Suprapubic skin (tissue), 3 donors: ENCODE measurements at regions not wholly inside any gene's neighbourhood (a gene's known extent, or its start where the extent isn't known, plus 50 kb on each side); places are given as distances from the start of the nearest gene placed in this dataset.

Experiments
- CTCF ChIP-seq, 2 donors: fragments of 200-600 bp in 1 of 2; fragments of 450-650 bp in 1 of 2; sonication (generic) in 1 of 2; IDR thresholded peaks; one replicate each; pipeline ENCODE4 v1.5.1; 2016 to 2019; ENCODE audit warnings: antibody characterized with exemption in 2 of 2, mild to moderate bottlenecking in 1 of 2, moderate library complexity in 1 of 2
- POLR2AphosphoS5 ChIP-seq, 3 donors: sonication (generic); formaldehyde crosslinking; IDR thresholded peaks; one replicate each; pipeline ENCODE4 v1.6.1; 2017; ENCODE audit warnings: antibody characterized with exemption in 3 of 3

DNA sequence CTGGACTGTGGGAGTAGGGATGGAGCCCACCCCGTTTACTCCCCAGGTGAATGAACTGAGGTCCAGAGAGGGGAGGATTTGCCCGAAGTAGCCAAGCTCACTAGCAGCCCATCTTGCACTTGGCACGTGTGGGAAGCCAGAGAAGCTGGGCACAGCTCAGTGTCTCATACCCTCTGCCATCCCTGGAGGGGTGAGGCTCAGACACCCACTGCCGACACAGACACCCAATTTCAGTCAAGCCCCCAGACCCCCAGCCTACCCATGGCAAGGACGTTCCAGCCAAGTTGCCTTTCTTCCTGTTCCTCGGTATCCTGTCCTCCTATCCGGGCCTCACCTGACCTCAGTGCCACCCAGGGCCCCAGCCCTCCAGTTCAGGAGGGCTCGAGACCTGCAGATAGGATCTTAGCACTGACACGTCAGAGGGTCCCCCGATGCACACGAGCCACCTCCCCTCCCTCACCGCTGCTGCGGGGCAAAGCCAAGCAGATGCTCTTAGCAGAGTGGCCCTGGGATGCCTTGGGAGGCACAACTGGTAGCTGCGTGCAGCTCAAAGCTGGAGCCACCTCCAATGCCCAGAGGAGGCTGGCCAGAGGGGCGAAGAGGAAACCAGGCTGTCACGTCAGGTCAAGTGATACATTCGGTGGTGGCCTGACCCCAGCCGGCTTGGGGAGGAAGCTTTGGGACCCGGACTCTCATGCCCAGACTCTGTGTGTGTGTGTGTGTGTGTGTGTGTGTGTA, 90.4 kb upstream of the TNRC6C start:
- TF ChIP-seq CTCF (IDR thresholded peaks at IDR 0.05) = no peak
- TF ChIP-seq POLR2AphosphoS5 (IDR thresholded peaks at IDR 0.05) = no peak
